HEK293 (cell line): ENCODE measurements at regions not wholly inside any gene's neighbourhood (a gene's known extent, or its start where the extent isn't known, plus 50 kb on each side); places are given as distances from the start of the nearest gene placed in this dataset.

Experiments
- GLI4 ChIP-seq: fragments of 450-650 bp; formaldehyde crosslinking; IDR thresholded peaks from 2 replicates; pipeline ENCODE4 v1.5.1; 2016; ENCODE audit warnings: missing biosample characterization, missing genetic modification characterization
- HOXA7 ChIP-seq: sonication (generic); formaldehyde crosslinking; IDR thresholded peaks from 2 replicates; pipeline ENCODE4 v1.8.1; 2022; ENCODE audit warnings: missing genetic modification reagents, borderline replicate concordance
- ZBTB26 ChIP-seq: fragments of 450-650 bp; formaldehyde crosslinking; optimal IDR thresholded peaks from 2 replicates; pipeline ENCODE3; 2016; ENCODE audit warnings: missing biosample characterization, mild to moderate bottlenecking, missing genetic modification characterization
- ZNF133 ChIP-seq: fragments of 450-650 bp; formaldehyde crosslinking; IDR thresholded peaks from 2 replicates; pipeline ENCODE4 v1.5.1; 2016; ENCODE audit warnings: missing biosample characterization, missing genetic modification characterization
- ZNF184 ChIP-seq: fragments of 450-650 bp; IDR thresholded peaks from 2 replicates; pipeline ENCODE4 v1.5.1; 2018; ENCODE audit warnings: missing biosample characterization, mild to moderate bottlenecking, missing genetic modification characterization
- ZNF311 ChIP-seq: fragments of 450-650 bp; formaldehyde crosslinking; IDR thresholded peaks from 2 replicates; pipeline ENCODE4 v1.5.1; 2017; ENCODE audit warnings: missing biosample characterization, missing genetic modification characterization, borderline replicate concordance
- ZNF324 ChIP-seq: fragments of 450-650 bp; formaldehyde crosslinking; IDR thresholded peaks from 2 replicates; pipeline ENCODE4 v1.5.1; 2016; ENCODE audit warnings: missing biosample characterization, missing genetic modification characterization
- ZNF707 ChIP-seq: fragments of 450-650 bp; formaldehyde crosslinking; IDR thresholded peaks from 2 replicates; pipeline ENCODE4 v1.5.1; 2016; ENCODE audit warnings: missing biosample characterization, missing genetic modification characterization
- TF ChIP-seq, protein P1 (sequence below): fragments of 450-650 bp; formaldehyde crosslinking; IDR thresholded peaks from 2 replicates; pipeline ENCODE4 v1.5.1; 2016; ENCODE audit warnings: missing biosample characterization, missing genetic modification characterization
- TF ChIP-seq, protein P2 (sequence below): fragments of 450-650 bp; formaldehyde crosslinking; IDR thresholded peaks from 2 replicates; pipeline ENCODE4 v1.5.1; 2016; ENCODE audit warnings: missing biosample characterization, missing genetic modification characterization

- TF ChIP-seq ZBTB26 (tag by site-specific recombination), result no peak
- TF ChIP-seq ZNF324, result no peak
- TF ChIP-seq, protein P1, sequence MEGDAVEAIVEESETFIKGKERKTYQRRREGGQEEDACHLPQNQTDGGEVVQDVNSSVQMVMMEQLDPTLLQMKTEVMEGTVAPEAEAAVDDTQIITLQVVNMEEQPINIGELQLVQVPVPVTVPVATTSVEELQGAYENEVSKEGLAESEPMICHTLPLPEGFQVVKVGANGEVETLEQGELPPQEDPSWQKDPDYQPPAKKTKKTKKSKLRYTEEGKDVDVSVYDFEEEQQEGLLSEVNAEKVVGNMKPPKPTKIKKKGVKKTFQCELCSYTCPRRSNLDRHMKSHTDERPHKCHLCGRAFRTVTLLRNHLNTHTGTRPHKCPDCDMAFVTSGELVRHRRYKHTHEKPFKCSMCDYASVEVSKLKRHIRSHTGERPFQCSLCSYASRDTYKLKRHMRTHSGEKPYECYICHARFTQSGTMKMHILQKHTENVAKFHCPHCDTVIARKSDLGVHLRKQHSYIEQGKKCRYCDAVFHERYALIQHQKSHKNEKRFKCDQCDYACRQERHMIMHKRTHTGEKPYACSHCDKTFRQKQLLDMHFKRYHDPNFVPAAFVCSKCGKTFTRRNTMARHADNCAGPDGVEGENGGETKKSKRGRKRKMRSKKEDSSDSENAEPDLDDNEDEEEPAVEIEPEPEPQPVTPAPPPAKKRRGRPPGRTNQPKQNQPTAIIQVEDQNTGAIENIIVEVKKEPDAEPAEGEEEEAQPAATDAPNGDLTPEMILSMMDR (tag by site-specific recombination), result no peak
- no peak for TF ChIP-seq ZNF184 (tag by site-specific recombination)
- no peak for TF ChIP-seq ZNF311 (tag by site-specific recombination)
- TF ChIP-seq ZNF133 (tag by site-specific recombination), result no peak
- no peak for TF ChIP-seq HOXA7 (CRISPR knock-in tag)
- TF ChIP-seq ZNF707 (tag by site-specific recombination), result no peak
- TF ChIP-seq, protein P2, sequence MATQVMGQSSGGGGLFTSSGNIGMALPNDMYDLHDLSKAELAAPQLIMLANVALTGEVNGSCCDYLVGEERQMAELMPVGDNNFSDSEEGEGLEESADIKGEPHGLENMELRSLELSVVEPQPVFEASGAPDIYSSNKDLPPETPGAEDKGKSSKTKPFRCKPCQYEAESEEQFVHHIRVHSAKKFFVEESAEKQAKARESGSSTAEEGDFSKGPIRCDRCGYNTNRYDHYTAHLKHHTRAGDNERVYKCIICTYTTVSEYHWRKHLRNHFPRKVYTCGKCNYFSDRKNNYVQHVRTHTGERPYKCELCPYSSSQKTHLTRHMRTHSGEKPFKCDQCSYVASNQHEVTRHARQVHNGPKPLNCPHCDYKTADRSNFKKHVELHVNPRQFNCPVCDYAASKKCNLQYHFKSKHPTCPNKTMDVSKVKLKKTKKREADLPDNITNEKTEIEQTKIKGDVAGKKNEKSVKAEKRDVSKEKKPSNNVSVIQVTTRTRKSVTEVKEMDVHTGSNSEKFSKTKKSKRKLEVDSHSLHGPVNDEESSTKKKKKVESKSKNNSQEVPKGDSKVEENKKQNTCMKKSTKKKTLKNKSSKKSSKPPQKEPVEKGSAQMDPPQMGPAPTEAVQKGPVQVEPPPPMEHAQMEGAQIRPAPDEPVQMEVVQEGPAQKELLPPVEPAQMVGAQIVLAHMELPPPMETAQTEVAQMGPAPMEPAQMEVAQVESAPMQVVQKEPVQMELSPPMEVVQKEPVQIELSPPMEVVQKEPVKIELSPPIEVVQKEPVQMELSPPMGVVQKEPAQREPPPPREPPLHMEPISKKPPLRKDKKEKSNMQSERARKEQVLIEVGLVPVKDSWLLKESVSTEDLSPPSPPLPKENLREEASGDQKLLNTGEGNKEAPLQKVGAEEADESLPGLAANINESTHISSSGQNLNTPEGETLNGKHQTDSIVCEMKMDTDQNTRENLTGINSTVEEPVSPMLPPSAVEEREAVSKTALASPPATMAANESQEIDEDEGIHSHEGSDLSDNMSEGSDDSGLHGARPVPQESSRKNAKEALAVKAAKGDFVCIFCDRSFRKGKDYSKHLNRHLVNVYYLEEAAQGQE (tag by site-specific recombination), result no peak
- TF ChIP-seq GLI4 (tag by site-specific recombination), result no peak
These were observed 813.0 kb upstream of the POU3F4 start for GRCh38 chrX:82695066-82695465.
